Omental fat pad (tissue), 3 donors: ENCODE measurements at regions not wholly inside any gene's neighbourhood (a gene's known extent, or its start where the extent isn't known, plus 50 kb on each side); places are given as distances from the start of the nearest gene placed in this dataset.

Source experiments
- ATAC-seq: fragments of 150-250 bp; one replicate; pipeline ENCODE4 v1.9.1; 2016; ENCODE audit warnings: mild to moderate bottlenecking, moderate library complexity; ENCODE audit not compliant: low FRiP score
- DNase-seq: peaks from one replicate; pipeline ENCODE4 v3.0.0-alpha.2; 2019; ENCODE audit warnings: low spot score
- TF ChIP-seq, protein P1 (sequence below), 3 donors: fragments of 450-650 bp; IDR thresholded peaks; one replicate each; pipeline ENCODE4 v1.5.1; 2016 to 2017; ENCODE audit warnings: antibody characterized with exemption in 3 of 3, mild to moderate bottlenecking in 3 of 3, moderate library complexity in 2 of 3

- TF ChIP-seq, protein P1, sequence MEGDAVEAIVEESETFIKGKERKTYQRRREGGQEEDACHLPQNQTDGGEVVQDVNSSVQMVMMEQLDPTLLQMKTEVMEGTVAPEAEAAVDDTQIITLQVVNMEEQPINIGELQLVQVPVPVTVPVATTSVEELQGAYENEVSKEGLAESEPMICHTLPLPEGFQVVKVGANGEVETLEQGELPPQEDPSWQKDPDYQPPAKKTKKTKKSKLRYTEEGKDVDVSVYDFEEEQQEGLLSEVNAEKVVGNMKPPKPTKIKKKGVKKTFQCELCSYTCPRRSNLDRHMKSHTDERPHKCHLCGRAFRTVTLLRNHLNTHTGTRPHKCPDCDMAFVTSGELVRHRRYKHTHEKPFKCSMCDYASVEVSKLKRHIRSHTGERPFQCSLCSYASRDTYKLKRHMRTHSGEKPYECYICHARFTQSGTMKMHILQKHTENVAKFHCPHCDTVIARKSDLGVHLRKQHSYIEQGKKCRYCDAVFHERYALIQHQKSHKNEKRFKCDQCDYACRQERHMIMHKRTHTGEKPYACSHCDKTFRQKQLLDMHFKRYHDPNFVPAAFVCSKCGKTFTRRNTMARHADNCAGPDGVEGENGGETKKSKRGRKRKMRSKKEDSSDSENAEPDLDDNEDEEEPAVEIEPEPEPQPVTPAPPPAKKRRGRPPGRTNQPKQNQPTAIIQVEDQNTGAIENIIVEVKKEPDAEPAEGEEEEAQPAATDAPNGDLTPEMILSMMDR (IDR thresholded peaks at IDR 0.05), result no peak
- DNase-seq (no peak), ATAC-seq (no peak)
Measured at GRCh38 chr21:38955495-38955894, 149.8 kb downstream of the ETS2 start.

DNA sequence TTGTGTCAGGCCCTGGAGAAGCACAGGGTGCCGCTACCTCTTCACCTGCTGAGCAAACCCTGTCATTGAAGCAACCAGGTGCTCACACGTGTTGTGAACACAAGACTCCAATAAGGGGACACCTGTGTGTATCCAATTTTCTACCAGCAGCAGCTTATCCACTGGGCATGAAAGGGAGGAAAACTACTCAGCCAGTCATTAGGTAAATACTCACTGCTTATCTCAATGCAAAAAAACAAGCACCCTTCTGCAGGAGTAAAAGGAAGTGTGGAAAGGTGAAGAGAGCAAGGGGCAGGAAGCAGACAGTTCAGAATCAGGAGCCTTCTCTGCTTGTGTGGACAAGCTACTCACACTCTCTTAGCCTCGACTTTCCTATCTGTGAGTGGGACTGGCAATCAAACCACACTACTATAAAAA is 148.9 kb downstream of the ETS2 start:
- DNase-seq (no peak), ATAC-seq (no peak)
- TF ChIP-seq, protein P1 (IDR thresholded peaks at IDR 0.05), result no peak

DNA sequence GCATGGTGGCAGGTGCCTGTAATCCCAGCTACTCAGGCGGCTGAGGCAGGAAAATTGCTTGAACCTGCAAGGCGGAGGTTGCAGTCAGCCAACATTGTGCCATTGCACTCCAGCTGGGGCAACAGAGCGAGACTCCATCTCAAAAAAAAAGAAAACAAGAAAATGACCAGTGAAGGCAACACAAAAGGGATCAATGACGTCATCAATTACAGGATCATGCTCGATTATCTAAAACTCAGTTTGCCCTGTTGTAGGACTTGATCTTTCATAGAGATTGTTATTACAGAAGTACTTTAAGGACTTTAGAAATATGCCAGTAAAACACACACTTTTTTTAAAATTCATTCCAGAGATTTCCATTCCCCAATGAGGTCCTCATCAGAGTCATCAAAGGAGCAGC is 147.8 kb downstream of the ETS2 start:
- DNase-seq (no peak), ATAC-seq (no peak)
- TF ChIP-seq, protein P1 (IDR thresholded peaks at IDR 0.05), result no peak

GRCh38 chr21:38952890-38953289 is 147.2 kb downstream of the ETS2 start:
- ATAC-seq, result no peak

DNA sequence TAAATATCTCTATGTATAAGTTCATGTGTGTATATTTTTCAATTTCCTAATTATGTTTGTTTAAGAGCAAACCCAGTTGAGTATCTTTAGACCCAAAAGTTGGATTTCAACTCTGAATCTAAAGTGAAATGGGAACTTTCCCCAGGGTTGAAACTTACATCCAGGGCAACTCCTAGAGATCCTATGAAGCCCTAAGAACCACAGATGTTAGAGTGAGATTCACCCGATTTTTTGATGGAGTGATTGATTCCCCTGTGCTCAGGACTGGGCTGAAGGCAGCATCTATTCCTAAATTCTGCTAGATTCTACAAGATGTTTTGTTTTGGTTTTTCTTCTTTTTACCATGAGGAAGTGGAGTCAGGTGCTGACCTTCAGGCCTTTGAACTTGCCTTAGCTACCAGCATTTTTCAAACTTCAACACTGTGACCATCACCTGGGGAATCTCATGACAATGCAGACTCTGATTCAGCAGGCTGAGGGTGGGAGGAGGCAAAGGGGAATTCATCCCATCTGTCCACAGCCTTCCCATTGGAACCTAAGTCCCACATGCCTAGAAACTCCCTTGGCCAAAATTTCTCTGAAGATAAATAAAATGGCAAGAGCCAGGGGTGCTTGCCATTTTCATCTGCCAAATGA is 145.5 kb downstream of the ETS2 start:
- no peak for DNase-seq
- TF ChIP-seq, protein P1 (IDR thresholded peaks at IDR 0.05), result no peak
- ATAC-seq, result no peak

More at GRCh38 chr21:38952890-38953289, 147.2 kb downstream of the ETS2 start:
- DNase-seq, result no peak
- TF ChIP-seq, protein P1 (IDR thresholded peaks at IDR 0.05), result no peak

GRCh38 chr21:38950435-38951094 is 144.8 kb downstream of the ETS2 start:
- ATAC-seq, result no peak
- no peak for DNase-seq

More at GRCh38 chr21:38950435-38951094, 144.8 kb downstream of the ETS2 start:
- TF ChIP-seq, protein P1 (IDR thresholded peaks at IDR 0.05), result no peak
